ENCODE measurements at regions not wholly inside any gene's neighbourhood (a gene's known extent, or its start where the extent isn't known, plus 50 kb on each side); places are given as distances from the start of the nearest gene placed in this dataset.

DNA sequence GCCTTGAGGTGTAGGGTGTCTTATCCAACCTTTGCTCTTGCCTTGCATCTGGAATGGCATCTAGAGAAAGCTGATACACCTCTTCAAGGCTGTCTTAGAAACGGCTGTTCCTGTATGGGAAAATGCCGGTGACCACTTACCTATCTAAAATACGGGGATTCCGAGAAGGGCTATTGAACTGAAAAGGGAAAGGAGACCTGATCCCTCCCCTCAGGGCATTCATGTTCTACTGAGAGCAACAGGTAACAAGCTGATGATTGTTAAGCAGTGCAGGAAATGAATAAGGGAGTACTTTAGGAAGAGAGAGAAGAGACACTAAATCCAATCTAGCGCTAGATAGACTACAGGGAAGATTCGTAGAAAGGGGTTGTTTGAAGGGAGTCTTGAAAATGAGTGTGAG is 1388.1 kb downstream of the FAM181B start:
- Histone ChIP-seq H3K27me3 (ENCODE audit: control insufficient read depth, insufficient read depth, low read length) (no peaks in the 10 kb centered on the region), H3K14ac (replicated peaks; ENCODE audit: low read depth, low read length) (no peak overlapping the region), H4K91ac (ENCODE audit: insufficient read depth, low read depth, low read length) (no peak overlapping the region), H2BK120ac (ENCODE audit: low read depth, low read length) (no peak overlapping the region), H3K4me1 (ENCODE audit: control insufficient read depth, insufficient read depth, low read length) (no peaks in the 10 kb centered on the region), H2BK20ac (ENCODE audit: low read depth, low read length) (no peak overlapping the region), H4K8ac (ENCODE audit: low read depth in 2 of 2, low read length in 2 of 2) (no peak overlapping the region), H3K36me3 (ENCODE audit: control insufficient read depth, insufficient read depth, low read length) (no peaks in the 10 kb centered on the region), H3K4me2 (ENCODE audit: low read depth, low read length) (no peak overlapping the region), H3K4ac (ENCODE audit: low read depth, low read length) (no peak overlapping the region), H3K23ac (ENCODE audit: low read depth, low read length) (no peak overlapping the region), H3K79me1 (ENCODE audit: low read depth in 1 of 2, low read length in 2 of 2) (no peaks in the 10 kb centered on the region), H3K4me3 (ENCODE audit: insufficient read depth, low read depth, low read length) (no peak overlapping the region), H3K18ac (ENCODE audit: low read depth, low read length) (no peak overlapping the region), H3K9me1 (ENCODE audit: insufficient read depth, low read length) (no peaks in the 10 kb centered on the region), H4K20me1 (ENCODE audit: insufficient read depth, low read length) (no peaks in the 10 kb centered on the region), H3K9me3 (ENCODE audit: control insufficient read depth, insufficient read depth, low read length) (peaks cover 4% of the 10 kb centered on the region), H4K5ac (ENCODE audit: low read depth, low read length) (no peak overlapping the region), H3K27ac (ENCODE audit: insufficient read depth, low read length) (no peak overlapping the region), H3K56ac (ENCODE audit: extremely low read depth, insufficient read depth, low read length) (no peak overlapping the region), H2BK15ac (ENCODE audit: low read depth, low read length) (no peak overlapping the region), H2AK9ac (replicated peaks; ENCODE audit: low read depth, low read length, poor library complexity) (no peak overlapping the region), H2AFZ (replicated peaks; ENCODE audit: low read length, poor library complexity) (no peak overlapping the region), H2AK5ac (ENCODE audit: low read depth, low read length) (no peak overlapping the region), H3K9ac (ENCODE audit: low read depth, low read length) (no peak overlapping the region), H2BK5ac (ENCODE audit: low read depth, low read length, poor library complexity, severe bottlenecking) (no peak overlapping the region)
- ATAC-seq (ENCODE audit: low read depth) (no peak), DNase-seq (no peak)
- CTCF ChIA-PET = no interaction called here
- WGBS, 2 experiments (ENCODE audit: extremely low coverage in 2 of 2, insufficient read length in 1 of 2) = no CpG with 5 or more reads among the region's 6 CpGs
- in situ Hi-C loops (cut with MboI; ENCODE audit: low sequenced_read_pairs) (no loop called here), intact Hi-C loops (cut with micrococcal nuclease) (no loop called here), dilution Hi-C loops (cut with HindIII; ENCODE audit: low sequenced_read_pairs, unreplicated experiment) (no loop called here)
- TF ChIP-seq RAD21 (IDR thresholded peaks at IDR 0.05; ENCODE audit: low read length) = no peak
- TF ChIP-seq NFE2L2 (IDR thresholded peaks at IDR 0.05; ENCODE audit: low read depth, low read length) = no peak
- TF ChIP-seq BHLHE40 (IDR thresholded peaks at IDR 0.05; ENCODE audit: low read depth, low read length) = no peak
- TF ChIP-seq POLR2A (IDR thresholded peaks at IDR 0.05; ENCODE audit: low read depth, low read length) = no peak
- TF ChIP-seq, protein P1, sequence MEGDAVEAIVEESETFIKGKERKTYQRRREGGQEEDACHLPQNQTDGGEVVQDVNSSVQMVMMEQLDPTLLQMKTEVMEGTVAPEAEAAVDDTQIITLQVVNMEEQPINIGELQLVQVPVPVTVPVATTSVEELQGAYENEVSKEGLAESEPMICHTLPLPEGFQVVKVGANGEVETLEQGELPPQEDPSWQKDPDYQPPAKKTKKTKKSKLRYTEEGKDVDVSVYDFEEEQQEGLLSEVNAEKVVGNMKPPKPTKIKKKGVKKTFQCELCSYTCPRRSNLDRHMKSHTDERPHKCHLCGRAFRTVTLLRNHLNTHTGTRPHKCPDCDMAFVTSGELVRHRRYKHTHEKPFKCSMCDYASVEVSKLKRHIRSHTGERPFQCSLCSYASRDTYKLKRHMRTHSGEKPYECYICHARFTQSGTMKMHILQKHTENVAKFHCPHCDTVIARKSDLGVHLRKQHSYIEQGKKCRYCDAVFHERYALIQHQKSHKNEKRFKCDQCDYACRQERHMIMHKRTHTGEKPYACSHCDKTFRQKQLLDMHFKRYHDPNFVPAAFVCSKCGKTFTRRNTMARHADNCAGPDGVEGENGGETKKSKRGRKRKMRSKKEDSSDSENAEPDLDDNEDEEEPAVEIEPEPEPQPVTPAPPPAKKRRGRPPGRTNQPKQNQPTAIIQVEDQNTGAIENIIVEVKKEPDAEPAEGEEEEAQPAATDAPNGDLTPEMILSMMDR (conservative IDR thresholded peaks at IDR 0.05; ENCODE audit: low read depth, low read length) = no peak
- TF ChIP-seq SMC3 (IDR thresholded peaks at IDR 0.05; ENCODE audit: low read depth, low read length) = no peak
- TF ChIP-seq FOS (IDR thresholded peaks at IDR 0.05; ENCODE audit: low read depth, low read length) = no peak
- no peak for TF ChIP-seq CEBPB (IDR thresholded peaks at IDR 0.05; ENCODE audit: low read depth, low read length)
- TF ChIP-seq, protein P2, sequence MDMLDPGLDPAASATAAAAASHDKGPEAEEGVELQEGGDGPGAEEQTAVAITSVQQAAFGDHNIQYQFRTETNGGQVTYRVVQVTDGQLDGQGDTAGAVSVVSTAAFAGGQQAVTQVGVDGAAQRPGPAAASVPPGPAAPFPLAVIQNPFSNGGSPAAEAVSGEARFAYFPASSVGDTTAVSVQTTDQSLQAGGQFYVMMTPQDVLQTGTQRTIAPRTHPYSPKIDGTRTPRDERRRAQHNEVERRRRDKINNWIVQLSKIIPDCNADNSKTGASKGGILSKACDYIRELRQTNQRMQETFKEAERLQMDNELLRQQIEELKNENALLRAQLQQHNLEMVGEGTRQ (IDR thresholded peaks at IDR 0.05; ENCODE audit: low read depth, low read length) = no peak
- TF ChIP-seq, protein P3, sequence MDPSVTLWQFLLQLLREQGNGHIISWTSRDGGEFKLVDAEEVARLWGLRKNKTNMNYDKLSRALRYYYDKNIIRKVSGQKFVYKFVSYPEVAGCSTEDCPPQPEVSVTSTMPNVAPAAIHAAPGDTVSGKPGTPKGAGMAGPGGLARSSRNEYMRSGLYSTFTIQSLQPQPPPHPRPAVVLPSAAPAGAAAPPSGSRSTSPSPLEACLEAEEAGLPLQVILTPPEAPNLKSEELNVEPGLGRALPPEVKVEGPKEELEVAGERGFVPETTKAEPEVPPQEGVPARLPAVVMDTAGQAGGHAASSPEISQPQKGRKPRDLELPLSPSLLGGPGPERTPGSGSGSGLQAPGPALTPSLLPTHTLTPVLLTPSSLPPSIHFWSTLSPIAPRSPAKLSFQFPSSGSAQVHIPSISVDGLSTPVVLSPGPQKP (IDR thresholded peaks at IDR 0.05; ENCODE audit: borderline replicate concordance, low read depth, low read length) = no peak
- TF ChIP-seq RCOR1 (IDR thresholded peaks at IDR 0.05; ENCODE audit: insufficient replicate concordance, low read length) = no peak
- no peak for TF ChIP-seq MAZ (IDR thresholded peaks at IDR 0.05; ENCODE audit: borderline replicate concordance, low read depth, low read length)
- TF ChIP-seq RFX5 (IDR thresholded peaks at IDR 0.05; ENCODE audit: low read depth, low read length) = no peak
- TF ChIP-seq CHD1 (IDR thresholded peaks at IDR 0.05; ENCODE audit: low read depth, low read length) = no peak
- no peak for TF ChIP-seq MXI1 (IDR thresholded peaks at IDR 0.05; ENCODE audit: borderline replicate concordance, low read depth, low read length)
- no peak for TF ChIP-seq MAFK (IDR thresholded peaks at IDR 0.05; ENCODE audit: low read depth, low read length)
- POLR2A ChIA-PET (ENCODE audit: unreplicated experiment) = no interaction called here
- no TSS peak for BruUV-seq (replicated peaks)
